OCI-LY7 (cell line): ENCODE measurements at regions not wholly inside any gene's neighbourhood (a gene's known extent, or its start where the extent isn't known, plus 50 kb on each side); places are given as distances from the start of the nearest gene placed in this dataset.

Experiments
- BruUV-seq: library from RNA; stranded (reverse); fragments of 400-500 nt; replicated peaks from 2 replicates; lab custom pipeline; 2021; lab: Mats Ljungman, UMichigan
- CTCF ChIA-PET: fragments of 300-600 bp; sonication (Branson Sonifier 250); formaldehyde crosslinking; loops from one replicate; lab custom pipeline; 2022; ENCODE audit warnings: antibody characterized with exemption; ENCODE audit not compliant: unreplicated experiment; lab: Charles Lee
- POLR2A ChIA-PET: fragments of 300-600 bp; sonication (Branson Sonifier 250); formaldehyde crosslinking; loops from one replicate; lab custom pipeline; 2022; ENCODE audit warnings: antibody characterized with exemption; lab: Charles Lee
- DNase-seq: peaks from one replicate; pipeline ENCODE4 v3.0.0-alpha.2; 2015; ENCODE audit warnings: low spot score
- H2AFZ ChIP-seq: fragments of 200-600 bp; sonication (generic), shearing (Covaris generic); 2 replicates; pipeline ENCODE4 v1.6.1; 2014; ENCODE audit warnings: mild to moderate bottlenecking, antibody characterized with exemption, low read length, moderate library complexity
- H3K27ac ChIP-seq: fragments of 200-600 bp; sonication (generic); 2 replicates; pipeline ENCODE4 v1.5.1; 2014; ENCODE audit warnings: mixed run types, low read depth, mild to moderate bottlenecking, moderate library complexity, low read length, inconsistent platforms; ENCODE audit not compliant: poor library complexity, severe bottlenecking
- H3K36me3 ChIP-seq: fragments of 200-600 bp; sonication (generic); 2 replicates; pipeline ENCODE4 v1.6.1; 2014; ENCODE audit warnings: mild to moderate bottlenecking, antibody characterized with exemption, low read length, moderate library complexity, mixed read lengths; ENCODE audit not compliant: insufficient read depth
- H3K4me1 ChIP-seq: fragments of 200-600 bp; sonication (generic); 2 replicates; pipeline ENCODE4 v1.5.1; 2014; ENCODE audit warnings: mild to moderate bottlenecking, low read length; ENCODE audit not compliant: insufficient read depth, poor library complexity, severe bottlenecking
- H3K4me2 ChIP-seq: fragments of 200-600 bp; sonication (generic); 2 replicates; pipeline ENCODE4 v1.6.1; 2014; ENCODE audit warnings: mild to moderate bottlenecking, low read length
- H3K4me3 ChIP-seq: fragments of 200-600 bp; sonication (generic); 2 replicates; pipeline ENCODE4 v1.5.1; 2014; ENCODE audit warnings: mild to moderate bottlenecking, low read depth, low read length; ENCODE audit not compliant: poor library complexity, severe bottlenecking
- H3K79me2 ChIP-seq: fragments of 200-600 bp; sonication (generic); 2 replicates; pipeline ENCODE4 v1.6.1; 2016; ENCODE audit warnings: low read depth, mild to moderate bottlenecking, low read length, moderate library complexity, mixed read lengths; ENCODE audit not compliant: insufficient read depth
- H3K9me2 ChIP-seq: fragments of 200-600 bp; sonication (generic); 2 replicates; pipeline ENCODE4 v1.6.1; 2016; ENCODE audit warnings: mild to moderate bottlenecking, low read length, mixed read lengths; ENCODE audit not compliant: insufficient read depth
- H3K9me3 ChIP-seq: fragments of 200-600 bp; sonication (generic); 2 replicates; pipeline ENCODE4 v1.6.1; 2014; ENCODE audit warnings: mild to moderate bottlenecking, mixed run types, low read length, mixed read lengths
- H4K20me1 ChIP-seq: fragments of 200-600 bp; sonication (generic); 2 replicates; pipeline ENCODE4 v1.6.1; 2014; ENCODE audit warnings: mild to moderate bottlenecking, antibody characterized with exemption, low read length, moderate library complexity, mixed read lengths; ENCODE audit not compliant: insufficient read depth
- CTCF ChIP-seq: fragments of 200-600 bp; sonication (generic); conservative IDR thresholded peaks from 2 replicates; pipeline ENCODE4 v1.5.1; 2014; ENCODE audit warnings: mild to moderate bottlenecking, antibody characterized with exemption, low read length, moderate library complexity, mixed read lengths
- EZH2phosphoT487 ChIP-seq: fragments of 200-600 bp; sonication (generic); IDR thresholded peaks from 2 replicates; pipeline ENCODE4 v1.6.1; 2018; ENCODE audit warnings: low read depth, borderline replicate concordance, mild to moderate bottlenecking, mixed run types, antibody characterized with exemption, low read length, moderate library complexity, mixed read lengths
- intact Hi-C: fragments of 100-400 bp; cut with micrococcal nuclease; formaldehyde crosslinking; loops from one replicate; pipeline ENCODE4 v1.10.0; 2022; ENCODE audit not compliant: unreplicated experiment

GRCh38 chr9:30036558-30036957 is 2347.9 kb upstream of the ACO1 start:
- TF ChIP-seq EZH2phosphoT487 (no peak), CTCF (no peak)
- Histone ChIP-seq H4K20me1 (no peaks in the 10 kb centered on the region), H3K4me3 (no peak overlapping the region), H2AFZ (no peak overlapping the region), H3K4me2 (no peak overlapping the region), H3K4me1 (no peaks in the 10 kb centered on the region), H3K9me3 (no peaks in the 10 kb centered on the region), H3K9me2 (no peaks in the 10 kb centered on the region), H3K79me2 (no peaks in the 10 kb centered on the region), H3K36me3 (no peaks in the 10 kb centered on the region), H3K27ac (no peak overlapping the region)
- DNase-seq: no peak
- POLR2A ChIA-PET: no interaction called here
- CTCF ChIA-PET: no interaction called here
- intact Hi-C loops: no loop called here
- BruUV-seq: no TSS peak

GRCh38 chr9:30039712-30040111 is 2344.7 kb upstream of the ACO1 start:
- Histone ChIP-seq H3K4me3 (no peak overlapping the region), H3K27ac (no peak overlapping the region), H3K9me3 (no peaks in the 10 kb centered on the region), H3K9me2 (no peaks in the 10 kb centered on the region), H3K79me2 (no peaks in the 10 kb centered on the region), H3K4me1 (no peaks in the 10 kb centered on the region), H2AFZ (no peak overlapping the region), H3K36me3 (no peaks in the 10 kb centered on the region), H3K4me2 (no peak overlapping the region), H4K20me1 (no peaks in the 10 kb centered on the region)
- no peak for DNase-seq
- POLR2A ChIA-PET: no interaction called here
- BruUV-seq: no TSS peak
- intact Hi-C loops: no loop called here
- CTCF ChIA-PET: no interaction called here
- no peak for TF ChIP-seq EZH2phosphoT487
- 0 out of 2 replicates have a peak, but pooled peaks have one; percentile 23 for TF ChIP-seq CTCF

GRCh38 chr9:30048396-30048795 is 2336.0 kb upstream of the ACO1 start:
- no peak overlapping the region for H3K27ac ChIP-seq
- no peaks in the 10 kb centered on the region for H3K36me3 ChIP-seq
- no peak overlapping the region for H2AFZ ChIP-seq
- H4K20me1 ChIP-seq: no peaks in the 10 kb centered on the region
- CTCF ChIA-PET: no interaction called here
- no peak for DNase-seq
- TF ChIP-seq EZH2phosphoT487 (no peak), CTCF (no peak)
- no TSS peak for BruUV-seq
- intact Hi-C loops: no loop called here
- H3K4me3 ChIP-seq: no peak overlapping the region
- H3K4me2 ChIP-seq: no peak overlapping the region
- POLR2A ChIA-PET: interaction anchor here (0.6 kb wide), 1 partner anchor 310 kb away, joined by 4 read pairs; no protein-coding TSS in a partner anchor
- no peaks in the 10 kb centered on the region for H3K9me3 ChIP-seq
- H3K79me2 ChIP-seq: no peaks in the 10 kb centered on the region
- no peaks in the 10 kb centered on the region for H3K4me1 ChIP-seq
- no peaks in the 10 kb centered on the region for H3K9me2 ChIP-seq
